CD4-positive, alpha-beta T cell treated with Interleukin-17A for 1 hour (primary cell): ENCODE measurements at regions not wholly inside any gene's neighbourhood (a gene's known extent, or its start where the extent isn't known, plus 50 kb on each side); places are given as distances from the start of the nearest gene placed in this dataset.
"Not testable (repeated sequence)": the region's sequence is repeated elsewhere in the genome, so short reads cannot be mapped to it uniquely, and the experiment has no call there.

Experiments used
- DNase-seq: peaks from one replicate; pipeline ENCODE4 v3.0.0-alpha.2; 2020

- DNase-seq: no peak
Measured at GRCh38 chr7:81470724-81471379, 299.0 kb downstream of the HGF start.

GRCh38 chr7:81469869-81470723 lies 299.8 kb downstream of the HGF start:
- no peak for DNase-seq

GRCh38 chr7:81469153-81469868 lies 300.5 kb downstream of the HGF start:
- DNase-seq: no peak

GRCh38 chr7:81468526-81468925 lies 301.3 kb downstream of the HGF start:
- DNase-seq: no peak

- no peak for DNase-seq
Measured at GRCh38 chr7:81467964-81468363, 301.9 kb downstream of the HGF start.

- DNase-seq: no peak
Measured at GRCh38 chr7:81462672-81463071, 307.2 kb downstream of the HGF start.

- DNase-seq: no peak
Measured at GRCh38 chr7:81460250-81461045, 309.4 kb downstream of the HGF start.

GRCh38 chr7:81459485-81459884 lies 310.4 kb downstream of the HGF start:
- DNase-seq: no peak

GRCh38 chr7:81457852-81458522 lies 311.9 kb downstream of the HGF start:
- no peak for DNase-seq

- DNase-seq: not testable (repeated sequence)
Measured at GRCh38 chr7:81453770-81454169, 316.1 kb downstream of the HGF start.

GRCh38 chr7:81449105-81449504 lies 320.7 kb downstream of the HGF start:
- no peak for DNase-seq

GRCh38 chr7:81447351-81447952 lies 322.4 kb downstream of the HGF start:
- DNase-seq: no peak

- no peak for DNase-seq
Measured at GRCh38 chr7:81446212-81446611, 323.6 kb downstream of the HGF start.

GRCh38 chr7:81445462-81445861 lies 324.4 kb downstream of the HGF start:
- no peak for DNase-seq

- no peak for DNase-seq
Measured at GRCh38 chr7:81441750-81442149, 328.1 kb downstream of the HGF start.

- no peak for DNase-seq
Measured at GRCh38 chr7:81439591-81439990, 330.3 kb downstream of the HGF start.

GRCh38 chr7:81437160-81437559 lies 332.7 kb downstream of the HGF start:
- DNase-seq: not testable (repeated sequence)

GRCh38 chr7:81433692-81434331 lies 336.0 kb downstream of the HGF start:
- DNase-seq: no peak

- DNase-seq: no peak
Measured at GRCh38 chr7:81433206-81433605, 336.6 kb downstream of the HGF start.

- no peak for DNase-seq
Measured at GRCh38 chr7:81430761-81431160, 339.1 kb downstream of the HGF start.

- DNase-seq: no peak
Measured at GRCh38 chr7:81430150-81430549, 339.7 kb downstream of the HGF start.
